Ishikawa (cell line): ENCODE measurements at regions not wholly inside any gene's neighbourhood (a gene's known extent, or its start where the extent isn't known, plus 50 kb on each side); places are given as distances from the start of the nearest gene placed in this dataset.

Experiments
- CEBPB ChIP-seq: IDR thresholded peaks from 2 replicates; pipeline ENCODE4 v1.6.1; 2012
- CREB1 ChIP-seq: IDR thresholded peaks from 2 replicates; pipeline ENCODE4 v1.6.1; 2012; ENCODE audit warnings: low read depth
- EGR1 ChIP-seq: IDR thresholded peaks from 2 replicates; pipeline ENCODE4 v1.6.1; 2012
- EP300 ChIP-seq: IDR thresholded peaks from 2 replicates; pipeline ENCODE4 v1.6.1; 2012; ENCODE audit warnings: borderline replicate concordance
- FOXM1 ChIP-seq: IDR thresholded peaks from 2 replicates; pipeline ENCODE4 v1.6.1; 2012; ENCODE audit warnings: low read depth, borderline replicate concordance
- MAX ChIP-seq: IDR thresholded peaks from 2 replicates; pipeline ENCODE4 v1.6.1; 2012
- NFIC ChIP-seq: IDR thresholded peaks from 2 replicates; pipeline ENCODE4 v1.6.1; 2012
- RAD21 ChIP-seq: IDR thresholded peaks from 2 replicates; pipeline ENCODE4 v1.6.1; 2012; ENCODE audit warnings: low read depth
- REST ChIP-seq: IDR thresholded peaks from 2 replicates; pipeline ENCODE4 v1.6.1; 2012; ENCODE audit warnings: low read depth, mild to moderate bottlenecking
- TAF1 ChIP-seq: IDR thresholded peaks from 2 replicates; pipeline ENCODE4 v1.6.1; 2012; ENCODE audit warnings: low read depth, mild to moderate bottlenecking
- TCF12 ChIP-seq: IDR thresholded peaks from 2 replicates; pipeline ENCODE4 v1.6.1; 2012; ENCODE audit warnings: low read depth
- TEAD4 ChIP-seq: IDR thresholded peaks from 2 replicates; pipeline ENCODE4 v1.6.1; 2012
- USF1 ChIP-seq: IDR thresholded peaks from 2 replicates; pipeline ENCODE4 v1.6.1; 2012
- YY1 ChIP-seq: IDR thresholded peaks from 2 replicates; pipeline ENCODE4 v1.6.1; 2012; ENCODE audit warnings: low read depth
- ZBTB7A ChIP-seq: IDR thresholded peaks from 2 replicates; pipeline ENCODE4 v1.6.1; 2012; ENCODE audit warnings: low read depth

- TF ChIP-seq CREB1: no peak
- TF ChIP-seq TCF12: no peak
- no peak for TF ChIP-seq TEAD4
- TF ChIP-seq REST: no peak
- no peak for TF ChIP-seq FOXM1
- TF ChIP-seq ZBTB7A: no peak
- no peak for TF ChIP-seq CEBPB
- no peak for TF ChIP-seq EP300
- no peak for TF ChIP-seq USF1
- no peak for TF ChIP-seq RAD21
- no peak for TF ChIP-seq EGR1
- no peak for TF ChIP-seq NFIC
- no peak for TF ChIP-seq MAX
Observed at GRCh38 chr4:124887739-124888138, 175.2 kb upstream of the ANKRD50 start.

GRCh38 chr4:124884316-124884715 is 171.8 kb upstream of the ANKRD50 start:
- TF ChIP-seq CEBPB: no peak

- TF ChIP-seq TCF12 (no peak), YY1 (no peak), EGR1 (no peak), TEAD4 (no peak), CEBPB (no peak), TAF1 (no peak), CREB1 (no peak), MAX (no peak), REST (no peak), EP300 (no peak), NFIC (no peak), ZBTB7A (no peak), FOXM1 (no peak), USF1 (no peak), RAD21 (no peak)
Observed at GRCh38 chr4:124883632-124884031, 171.1 kb upstream of the ANKRD50 start.

GRCh38 chr4:124879195-124879594 is 166.7 kb upstream of the ANKRD50 start:
- TF ChIP-seq ZBTB7A (no peak), RAD21 (no peak), TAF1 (no peak), CREB1 (no peak), TEAD4 (no peak), REST (no peak), FOXM1 (no peak), TCF12 (no peak), USF1 (no peak), EGR1 (no peak), CEBPB (no peak), MAX (no peak), NFIC (no peak), YY1 (no peak), EP300 (no peak)
